Right renal cortex interstitium (tissue), 3 donors: ENCODE measurements at regions not wholly inside any gene's neighbourhood (a gene's known extent, or its start where the extent isn't known, plus 50 kb on each side); places are given as distances from the start of the nearest gene placed in this dataset.
A peak's percentile ranks its signal among the peaks of the same experiment; 100 is the strongest.
"Not testable (repeated sequence)": the region's sequence is repeated elsewhere in the genome, so short reads cannot be mapped to it uniquely, and the experiment has no call there.

Experiments
- DNase-seq, 3 donors: peaks; one replicate each; pipeline ENCODE4 v3.0.0-alpha.2; 2013; ENCODE audit warnings: low read depth in 3 of 3, low spot score in 2 of 3

DNA sequence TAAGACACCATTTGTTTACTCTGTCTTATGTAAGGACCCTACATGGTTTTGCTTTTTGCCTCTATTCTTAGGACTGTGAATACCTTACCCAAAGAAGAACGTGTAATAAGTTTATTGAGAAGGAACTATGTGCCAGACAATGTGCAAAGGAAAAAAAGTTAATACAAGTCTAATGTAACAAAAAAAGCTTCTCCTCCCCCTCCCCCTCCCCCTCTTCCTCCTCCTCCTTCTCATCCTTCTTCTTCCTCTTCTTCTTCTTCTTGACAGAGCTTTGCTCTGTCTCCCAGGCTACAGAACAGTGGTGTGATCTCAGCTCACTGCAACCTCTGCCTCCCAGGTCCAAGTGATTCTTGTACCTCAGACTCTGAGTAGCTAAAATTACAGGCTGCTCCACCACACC is 50.9 kb upstream of the MITF start:
- no peak for DNase-seq

DNA sequence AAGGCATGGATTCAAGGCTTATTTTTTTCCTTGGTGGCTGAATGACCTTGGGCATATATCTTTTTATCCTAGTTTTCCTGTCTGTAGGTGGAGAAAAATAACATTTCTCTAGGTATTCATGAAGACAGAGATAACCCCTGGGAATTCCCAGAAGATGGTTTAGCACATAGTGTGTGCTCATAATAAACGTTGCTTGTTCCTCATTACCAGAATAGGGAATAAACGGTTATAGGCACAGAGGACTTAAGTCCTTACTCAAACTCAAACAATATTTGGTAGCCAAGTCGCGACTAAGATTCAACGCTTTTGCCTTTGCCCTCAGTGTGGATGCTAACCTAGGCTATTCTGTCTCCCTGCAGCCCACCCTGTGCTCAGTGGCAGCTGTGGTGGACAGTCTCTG is 51.6 kb upstream of the MITF start:
- no peak for DNase-seq

DNA sequence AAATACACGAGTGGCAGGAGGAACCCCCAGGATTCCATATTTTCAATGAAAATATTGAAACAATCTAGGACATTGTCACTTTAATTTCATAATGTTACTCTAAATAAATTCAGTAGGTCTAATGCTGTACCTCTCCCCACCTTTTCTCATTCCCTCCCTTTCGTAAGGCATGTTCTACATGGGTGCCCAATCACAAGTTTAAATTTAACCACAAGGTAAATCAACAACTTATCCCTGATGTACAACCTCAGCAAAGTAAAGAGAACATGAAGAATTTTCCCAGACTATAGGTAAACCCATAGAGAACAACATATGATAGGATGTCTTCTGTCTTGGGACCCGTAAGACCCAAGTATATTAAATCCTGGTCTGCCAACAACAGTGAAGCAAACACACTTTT is 53.2 kb upstream of the MITF start:
- no peak for DNase-seq

DNA sequence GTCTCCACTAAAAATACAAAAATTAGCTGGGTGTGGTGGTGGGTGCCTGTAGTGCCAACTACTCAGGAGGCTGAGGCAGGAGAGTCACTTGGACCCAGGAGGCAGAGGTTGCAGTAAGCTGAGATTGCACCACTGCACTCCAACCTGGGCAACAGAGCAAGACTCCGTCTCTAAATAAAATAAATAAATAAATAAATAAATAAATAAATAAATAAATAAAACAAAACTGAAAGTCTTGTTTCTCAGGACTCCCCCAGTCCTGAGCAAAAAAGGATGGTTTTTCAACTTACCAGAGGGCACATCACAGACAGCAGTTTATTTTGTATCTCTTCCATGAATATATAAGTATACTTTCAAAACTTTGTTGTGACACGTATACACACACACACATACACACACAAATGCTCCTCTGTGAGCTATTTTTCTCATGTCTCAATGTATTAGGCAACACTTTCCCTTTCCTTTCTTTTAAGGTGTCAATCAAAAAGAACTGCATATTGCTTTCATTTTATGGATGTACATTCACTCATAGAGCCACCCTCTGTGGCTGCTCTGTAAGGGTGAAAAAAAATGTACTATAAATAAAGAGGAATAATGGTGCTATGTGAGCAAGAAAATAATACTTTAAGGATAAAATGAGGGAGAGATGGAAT is 54.8 kb upstream of the MITF start:
- no peak for DNase-seq

DNA sequence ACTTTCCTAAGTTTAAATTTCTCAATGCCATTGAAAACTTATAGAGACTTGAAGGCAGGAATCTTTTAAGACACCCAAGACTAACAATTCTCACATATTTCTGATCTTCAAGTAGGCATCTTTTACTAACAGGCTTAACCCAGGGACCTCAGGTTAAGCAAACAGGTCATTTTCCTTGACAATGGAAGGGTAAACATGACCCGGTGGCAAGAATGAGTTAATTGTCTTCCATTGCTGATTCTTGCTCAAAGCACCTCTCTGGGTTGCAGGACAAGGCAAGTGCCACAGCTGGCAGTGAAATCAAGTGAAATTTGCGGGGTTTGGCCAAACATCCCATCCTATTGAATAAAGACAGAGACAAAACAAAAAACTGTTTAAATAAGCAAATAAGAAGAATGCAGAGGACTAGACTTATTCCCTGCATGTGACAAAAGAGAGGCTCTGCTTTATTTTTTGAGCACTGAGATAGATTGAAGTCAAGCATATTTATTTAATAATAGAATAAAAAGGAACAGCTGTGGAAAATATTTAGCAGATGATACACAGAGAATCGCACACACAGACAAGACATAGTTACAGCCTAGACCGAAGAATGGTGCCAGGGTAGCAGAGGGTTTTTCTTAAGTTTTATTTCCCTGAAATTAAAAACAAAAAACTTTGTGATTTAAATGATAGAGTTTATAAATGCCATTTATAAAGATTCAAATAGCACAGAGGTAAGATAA is 56.0 kb upstream of the MITF start:
- DNase-seq = no peak

DNA sequence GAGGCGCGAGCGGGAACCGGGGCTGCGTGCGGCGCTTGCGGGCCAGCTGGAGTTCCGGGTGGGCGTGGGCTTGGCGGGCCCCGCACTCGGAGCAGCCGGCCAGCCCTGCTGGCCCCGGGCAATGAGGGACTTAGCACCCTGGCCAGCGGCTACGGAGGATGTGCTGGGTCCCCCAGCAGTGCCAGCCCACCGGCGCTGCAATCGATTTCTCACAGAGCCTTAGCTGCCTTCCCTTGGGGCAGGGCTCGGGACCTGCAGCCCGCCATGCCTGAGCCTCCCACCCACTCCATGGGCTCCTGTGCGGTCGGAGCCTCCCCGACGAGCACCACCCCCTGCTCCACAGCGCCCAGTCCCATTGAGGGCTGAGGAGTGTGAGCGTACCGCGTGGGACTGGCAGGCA is 61.8 kb upstream of the MITF start:
- not testable (repeated sequence) for DNase-seq

DNA sequence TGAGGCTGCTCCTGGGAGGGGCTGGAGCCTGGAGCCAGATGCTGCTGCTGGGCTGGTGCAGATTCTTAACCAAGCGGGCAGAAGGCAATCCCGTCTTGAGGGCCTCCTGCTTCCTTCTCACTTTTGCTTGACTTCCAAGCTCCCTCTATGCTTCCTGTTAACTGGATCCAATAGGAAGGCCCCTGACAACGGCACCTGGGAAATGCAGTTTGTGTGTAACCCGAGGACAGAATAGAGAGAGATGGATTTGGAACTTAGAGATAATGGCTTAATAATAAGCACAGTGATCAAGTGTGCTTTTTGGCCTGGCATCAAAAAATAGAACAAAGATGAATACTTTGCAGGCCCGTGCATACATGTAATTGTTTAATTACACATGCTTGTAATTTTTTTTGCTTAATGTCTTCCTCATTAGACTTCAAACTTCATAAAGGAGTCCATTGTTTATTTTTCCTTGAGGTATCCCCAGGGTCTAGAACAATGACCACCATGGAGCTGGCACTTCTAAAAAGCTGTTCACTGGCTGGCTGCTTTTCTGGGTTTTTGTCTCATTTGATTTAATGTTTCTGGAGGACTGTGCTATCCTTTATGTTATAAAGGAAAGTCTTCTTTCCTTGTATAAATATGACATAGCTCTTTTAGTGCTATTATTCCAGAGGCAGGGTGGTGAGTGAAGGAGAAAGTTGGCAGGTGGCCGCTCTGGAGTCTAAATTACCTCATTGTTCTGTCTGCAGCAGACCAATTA is 63.3 kb upstream of the MITF start:
- DNase-seq = no peak

DNA sequence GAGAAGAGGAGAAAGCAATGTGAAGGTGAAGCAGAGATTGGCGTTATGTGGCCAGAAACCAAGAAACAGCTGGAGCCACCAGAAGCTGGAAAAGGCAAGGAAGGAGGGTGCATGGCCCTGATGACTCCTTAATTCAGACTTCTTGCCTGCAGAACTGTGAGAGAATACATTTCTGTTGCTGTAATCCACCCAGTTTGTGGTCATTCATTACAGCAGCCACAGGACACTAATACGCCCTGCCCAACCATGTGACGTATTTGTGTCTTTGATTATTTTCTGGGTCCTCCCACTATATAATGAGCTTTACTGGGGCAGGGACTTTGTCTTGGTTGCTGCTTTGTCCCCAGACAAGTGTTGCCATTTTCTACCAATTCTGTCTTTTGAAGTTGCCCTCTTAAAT is 64.5 kb upstream of the MITF start:
- DNase-seq = no peak

DNA sequence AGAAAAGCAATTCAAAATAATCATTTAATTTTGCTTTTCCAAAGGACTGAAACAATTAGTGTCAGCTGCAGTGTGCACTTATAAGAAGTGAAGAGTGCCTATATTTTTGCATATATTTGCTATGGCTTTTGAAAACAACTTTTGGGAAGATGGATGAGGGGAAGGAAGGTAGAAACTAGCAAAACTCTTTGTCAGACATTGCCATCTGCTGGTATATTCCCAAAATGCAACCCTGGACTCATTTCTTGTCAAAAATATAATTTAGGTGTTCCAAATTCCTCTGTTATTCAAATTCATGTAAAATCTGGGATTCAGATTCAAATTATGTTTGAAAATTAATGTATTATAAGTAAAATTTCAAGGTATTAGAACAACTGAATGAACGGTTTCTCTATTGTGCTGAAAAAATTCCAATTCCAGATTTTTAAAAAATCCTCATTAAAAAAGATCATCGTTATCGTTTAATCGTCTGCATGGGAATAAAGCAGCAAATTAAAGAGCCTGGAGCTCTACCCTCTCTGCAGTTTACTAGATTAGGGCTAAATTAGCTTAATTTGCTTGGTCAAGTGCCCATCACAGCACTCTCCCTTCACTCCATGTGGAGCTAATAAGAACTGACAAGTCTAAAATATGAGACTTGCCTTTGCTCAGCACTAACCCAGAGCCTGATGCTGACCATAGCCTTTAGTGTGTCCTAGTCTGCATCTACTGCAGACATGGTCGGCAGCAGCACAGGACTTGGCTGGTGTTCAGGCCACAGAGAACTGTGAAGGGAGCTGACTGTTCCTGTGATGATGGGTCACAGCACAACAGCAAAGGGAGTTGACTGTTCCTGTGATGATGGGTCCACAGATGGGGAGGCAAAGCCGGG is 67.9 kb upstream of the MITF start:
- peak in 1 of 3 donors; percentile 19 for DNase-seq

DNA sequence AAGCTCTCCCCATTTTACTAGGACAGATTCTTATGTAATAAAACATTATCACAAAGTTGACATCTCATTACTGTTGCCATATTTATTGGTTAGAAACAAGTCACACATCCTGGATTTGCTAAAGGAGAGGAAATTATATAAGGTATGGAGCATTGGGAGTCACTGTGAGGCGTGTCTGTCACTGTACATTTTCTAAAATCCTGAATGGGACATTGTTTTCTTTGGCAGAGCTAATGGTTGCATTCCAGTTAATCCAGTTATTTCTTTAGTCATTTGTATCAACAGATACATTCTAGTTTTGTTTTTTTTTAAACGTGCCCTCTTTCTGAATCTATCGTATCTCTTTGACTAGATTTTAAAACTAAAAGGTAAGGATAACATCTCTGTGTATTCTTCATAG is 70.2 kb upstream of the MITF start:
- DNase-seq = no peak

DNA sequence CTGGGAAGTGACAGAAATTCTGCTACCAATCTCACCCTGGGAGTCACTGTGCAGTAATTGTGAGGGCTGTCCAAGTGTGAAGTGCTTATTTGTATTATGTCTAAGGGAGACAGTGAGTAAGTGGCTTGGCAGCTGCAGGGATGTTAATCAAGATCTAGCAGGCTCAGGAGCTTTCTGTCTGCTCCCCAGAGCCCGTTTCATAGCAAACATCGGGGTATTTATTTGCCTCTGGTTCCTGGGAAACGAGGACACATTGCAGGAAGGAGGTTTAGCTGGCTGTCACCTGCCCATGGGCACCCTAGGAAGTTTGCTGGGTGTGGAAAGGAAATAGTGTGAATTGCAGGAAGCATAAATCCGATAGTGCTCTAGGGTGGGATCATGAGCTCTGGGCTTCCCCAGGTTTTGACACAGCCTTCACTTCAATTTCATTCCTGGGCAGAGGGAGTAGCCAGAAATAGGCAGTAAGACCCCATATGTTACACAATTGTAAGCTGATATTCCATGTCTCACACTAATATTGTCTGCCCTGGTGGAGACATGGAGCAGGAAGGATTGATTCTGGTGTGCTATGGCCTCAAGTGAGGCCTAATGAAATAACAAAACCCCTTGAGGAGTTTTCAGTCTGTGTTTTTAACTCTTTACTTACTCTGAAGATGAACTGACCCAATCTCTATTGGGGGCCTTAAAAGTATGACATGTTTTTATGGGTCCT is 74.1 kb upstream of the MITF start:
- DNase-seq = peak in 1 of 3 donors; percentile 12

DNA sequence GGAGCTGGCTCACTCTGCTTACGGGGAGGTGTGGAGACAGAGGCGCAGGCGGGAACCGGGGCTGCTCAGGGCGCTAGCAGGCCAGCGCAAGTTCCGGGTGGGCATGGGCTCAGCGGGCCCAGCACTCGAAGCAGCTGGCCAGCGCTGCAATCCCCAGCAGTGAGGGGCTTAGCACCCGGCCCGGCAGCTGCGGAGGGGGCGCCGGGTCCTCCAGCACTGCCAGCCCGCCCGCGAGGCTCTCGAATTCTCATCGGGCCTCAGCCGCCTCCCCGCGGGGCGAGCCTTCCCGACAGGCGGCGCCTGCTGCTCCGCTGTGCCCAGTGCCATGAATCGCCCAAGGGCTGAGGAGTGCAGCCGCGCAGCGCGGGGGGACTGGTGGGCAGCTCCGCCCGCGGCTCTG is 78.6 kb upstream of the MITF start:
- no peak for DNase-seq

DNA sequence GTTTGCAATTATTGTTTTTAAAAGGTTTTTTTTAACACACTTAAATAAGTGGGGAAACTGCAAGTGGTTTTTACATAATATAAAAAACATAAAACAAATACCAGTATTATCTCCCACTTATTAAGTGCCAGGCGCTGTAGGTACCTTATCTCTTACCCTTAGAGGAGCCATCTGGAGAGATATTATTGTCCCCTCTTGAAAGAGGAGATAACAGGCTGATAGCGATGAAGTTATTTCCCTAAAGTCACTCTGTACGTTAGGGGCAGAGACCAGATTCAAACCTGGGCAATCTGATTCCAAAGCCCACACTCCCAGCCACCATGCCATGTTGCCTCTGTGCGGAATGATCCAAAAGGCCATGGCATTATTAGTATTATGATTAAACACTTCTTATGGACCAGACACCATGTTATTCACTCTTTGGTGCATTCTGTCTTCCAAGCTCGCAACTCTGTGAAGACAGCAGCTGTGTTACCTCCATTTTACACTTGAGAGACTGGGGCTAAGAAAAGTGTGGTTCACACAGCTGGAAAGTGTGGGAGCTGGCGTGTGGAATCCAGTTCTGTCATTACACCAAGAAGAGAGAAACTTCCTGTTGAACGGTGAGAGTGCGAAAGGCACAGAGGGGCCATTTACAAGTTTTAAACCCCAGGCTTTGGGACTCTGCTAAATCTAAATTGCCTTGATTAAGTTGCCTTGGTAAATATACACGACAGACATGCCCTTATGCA is 79.9 kb upstream of the MITF start:
- DNase-seq = peak in 1 of 3 donors; percentile 13

DNA sequence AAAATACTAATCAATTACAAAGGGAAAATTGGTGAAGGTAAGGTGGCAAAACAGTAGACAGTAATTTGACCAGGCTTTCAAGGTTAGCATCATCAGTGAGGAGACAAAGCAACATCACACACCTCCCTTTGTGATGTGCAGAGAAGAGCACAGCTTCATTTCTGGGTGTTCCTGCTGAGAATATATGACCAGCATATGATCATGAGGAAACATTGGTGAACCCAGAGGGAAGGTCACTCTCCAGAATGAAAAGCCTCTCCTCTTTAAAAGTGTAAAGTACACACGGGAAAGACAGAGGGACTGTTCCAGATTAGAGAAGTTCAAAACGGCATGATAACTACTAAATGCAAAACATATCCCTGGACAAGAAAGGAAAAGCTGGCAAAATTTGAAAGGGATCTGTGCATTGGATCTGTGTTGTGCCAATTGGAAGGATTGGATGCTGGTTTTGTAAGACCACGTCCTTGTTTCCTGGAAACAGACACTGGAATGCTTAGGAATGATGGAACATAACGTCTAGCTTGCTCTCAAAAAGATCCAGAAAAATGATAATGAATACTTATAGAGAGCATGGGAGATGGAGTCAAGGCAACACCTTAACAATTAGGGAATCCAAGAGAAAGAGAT is 80.6 kb upstream of the MITF start:
- DNase-seq = no peak

DNA sequence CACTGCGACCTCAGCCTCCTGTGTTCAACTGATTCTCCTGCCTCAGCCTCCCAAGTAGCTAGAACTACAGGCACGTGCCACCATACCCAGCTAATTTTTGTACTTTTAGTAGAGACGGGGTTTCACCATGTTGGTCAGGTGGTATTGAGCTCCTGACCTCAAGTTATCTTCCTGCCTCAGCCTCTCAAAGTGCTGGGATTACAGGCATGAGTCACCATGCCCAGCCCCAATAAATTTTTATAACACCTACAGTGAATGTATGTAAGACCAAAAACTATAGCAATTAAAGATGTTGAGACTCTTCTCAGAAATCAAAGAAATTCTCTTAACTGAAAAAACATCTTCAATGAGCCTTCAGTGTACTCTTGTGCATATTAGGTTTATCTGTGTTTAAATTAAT is 82.2 kb upstream of the MITF start:
- not testable (repeated sequence) for DNase-seq

DNA sequence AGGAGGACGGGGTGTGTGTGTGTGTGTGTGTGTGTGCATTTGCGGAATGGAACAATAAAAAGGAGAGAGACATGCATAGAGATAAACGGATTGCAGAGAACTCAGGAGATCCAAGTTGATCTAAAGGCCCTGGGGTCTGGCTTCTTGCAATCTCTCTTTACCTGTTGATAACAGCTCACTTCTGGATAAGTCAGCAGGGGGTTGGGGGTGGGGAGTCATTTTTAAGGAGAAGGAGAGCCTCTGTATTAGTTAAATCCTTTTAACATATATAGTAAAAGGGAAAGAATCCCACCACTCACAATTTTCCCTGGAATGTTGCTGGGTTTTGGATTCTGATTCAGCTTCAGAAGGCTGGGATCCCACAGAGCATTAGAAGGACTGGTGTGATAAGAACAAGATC is 87.5 kb upstream of the MITF start:
- DNase-seq = no peak

DNA sequence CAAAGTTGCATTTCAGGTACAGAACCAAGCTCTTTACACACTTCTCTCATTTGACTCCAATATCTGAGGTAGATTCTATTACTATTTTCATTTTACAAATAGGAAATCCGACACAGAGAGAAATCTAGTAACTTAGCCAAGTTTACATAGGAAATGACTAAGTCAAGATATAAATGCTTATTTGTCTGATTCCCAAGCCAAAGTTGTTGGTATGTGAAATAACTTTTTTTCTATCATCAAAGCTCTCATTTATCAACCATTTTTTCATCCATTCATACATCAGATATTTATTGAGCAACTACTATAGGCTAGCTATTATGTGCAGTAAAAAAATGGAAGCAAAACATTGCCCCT is 89.2 kb upstream of the MITF start:
- no peak for DNase-seq

DNA sequence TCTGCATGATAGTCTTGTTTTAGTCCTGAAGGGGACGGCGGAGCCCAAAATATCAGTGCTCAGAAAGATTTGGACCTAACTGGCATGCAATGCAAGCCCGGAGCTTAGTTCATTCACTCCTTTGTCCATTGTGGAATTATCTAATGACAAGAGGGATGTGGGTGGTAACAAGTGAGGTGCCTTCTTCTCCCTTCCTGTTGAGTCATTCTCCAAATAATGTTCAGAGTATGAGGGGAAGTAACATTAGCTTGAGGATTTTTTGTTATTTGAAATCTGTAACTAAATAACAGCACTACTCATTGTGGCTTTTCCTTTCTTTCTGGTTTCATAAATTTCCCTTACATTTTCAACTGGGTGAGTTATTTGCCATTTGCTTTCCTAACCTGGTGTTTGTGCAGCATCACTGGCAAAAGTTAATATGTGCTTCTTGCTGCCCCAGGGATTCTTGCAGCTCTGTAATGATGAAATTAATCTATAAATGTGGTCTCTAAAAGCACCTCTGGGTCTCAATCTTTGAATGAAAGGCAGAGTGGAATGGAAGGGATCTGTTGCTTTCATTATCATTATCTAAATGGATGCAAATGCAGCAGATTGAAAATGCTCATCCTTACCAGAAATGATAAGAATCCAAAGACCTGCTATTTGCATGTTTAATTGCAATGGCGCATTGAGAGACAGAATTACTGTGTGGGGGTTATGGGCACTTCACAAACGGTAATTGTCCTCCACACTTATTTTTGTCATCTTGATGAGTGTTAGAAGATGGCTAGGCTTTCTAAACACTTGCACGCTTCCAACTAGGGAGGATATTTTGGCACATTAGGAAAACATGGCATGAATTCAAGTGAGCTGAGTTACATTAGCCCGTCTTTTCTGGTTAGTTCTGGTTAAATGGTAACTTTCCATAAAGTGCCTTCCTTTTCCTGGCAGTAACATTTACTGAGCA is 89.9 kb upstream of the MITF start:
- DNase-seq = no peak
